Fibroblast of villous mesenchyme (primary cell): ENCODE measurements at regions not wholly inside any gene's neighbourhood (a gene's known extent, or its start where the extent isn't known, plus 50 kb on each side); places are given as distances from the start of the nearest gene placed in this dataset.
A peak's percentile ranks its signal among the peaks of the same experiment; 100 is the strongest.

Experiments
- DNase-seq: peaks from one replicate; pipeline ENCODE4 v3.0.0-alpha.2; 2010; ENCODE audit warnings: low read depth
- H3K4me3 ChIP-seq: 2 replicates; pipeline ENCODE4 v1.5.1; 2011; ENCODE audit warnings: low read depth, mild to moderate bottlenecking, low read length
- CTCF ChIP-seq: IDR thresholded peaks from 2 replicates; pipeline ENCODE4 v1.5.1; 2012; ENCODE audit warnings: low read depth, mild to moderate bottlenecking, low read length; ENCODE audit not compliant: insufficient read depth

- peak; percentile 46 for TF ChIP-seq CTCF
These were observed 57.1 kb downstream of the FAM181B start for GRCh38 chr11:82676483-82677094.

GRCh38 chr11:82675838-82676237 is 57.8 kb downstream of the FAM181B start:
- DNase-seq, result no peak
- H3K4me3 ChIP-seq, result no peak overlapping the region
- TF ChIP-seq CTCF, result no peak

More at GRCh38 chr11:82676483-82677094, 57.1 kb downstream of the FAM181B start:
- H3K4me3 ChIP-seq, result no peak overlapping the region
- no peak for DNase-seq

- no peak for TF ChIP-seq CTCF
- no peak for DNase-seq
- H3K4me3 ChIP-seq, result no peak overlapping the region
These were observed 60.0 kb downstream of the FAM181B start for GRCh38 chr11:82673631-82674030.

- TF ChIP-seq CTCF, result no peak
These were observed 62.2 kb downstream of the FAM181B start for GRCh38 chr11:82671451-82671850.

GRCh38 chr11:82663535-82663934 is 70.1 kb downstream of the FAM181B start:
- no peak for TF ChIP-seq CTCF
- H3K4me3 ChIP-seq, result no peak overlapping the region
- DNase-seq, result no peak

More at GRCh38 chr11:82671451-82671850, 62.2 kb downstream of the FAM181B start:
- no peak overlapping the region for H3K4me3 ChIP-seq
- DNase-seq, result no peak

GRCh38 chr11:82653752-82654151 is 79.9 kb downstream of the FAM181B start:
- DNase-seq, result no peak
- TF ChIP-seq CTCF, result no peak
- H3K4me3 ChIP-seq, result no peak overlapping the region

- H3K4me3 ChIP-seq, result no peak overlapping the region
- no peak for DNase-seq
- TF ChIP-seq CTCF, result no peak
These were observed 94.4 kb downstream of the FAM181B start for GRCh38 chr11:82639251-82639650.
